D721Med (cell line): ENCODE measurements at regions not wholly inside any gene's neighbourhood (a gene's known extent, or its start where the extent isn't known, plus 50 kb on each side); places are given as distances from the start of the nearest gene placed in this dataset.

Source experiments
- DNase-seq: peaks from one replicate; pipeline ENCODE4 v3.0.0; 2011; ENCODE audit warnings: low spot score; ENCODE audit not compliant: insufficient read length
- FAIRE-seq: peaks from 2 replicates; lab custom pipeline; 2011; peaks lifted over from hg19 to GRCh38; lab: Jason Lieb, UNC
- CTCF ChIP-seq: IDR thresholded peaks from 2 replicates; pipeline ENCODE4 v1.5.1; 2012; ENCODE audit warnings: mild to moderate bottlenecking, control low read depth; ENCODE audit not compliant: insufficient read depth; ENCODE audit errors: missing control alignments

GRCh38 chr2:196249171-196249570 is 77.8 kb upstream of the STK17B start:
- DNase-seq (no peak), FAIRE-seq (no peak)
- no peak for TF ChIP-seq CTCF

- FAIRE-seq (no peak), DNase-seq (no peak)
- no peak for TF ChIP-seq CTCF
Measured at GRCh38 chr2:196249860-196250259, 78.5 kb upstream of the STK17B start.

- no peak for TF ChIP-seq CTCF
- DNase-seq (no peak), FAIRE-seq (no peak)
Measured at GRCh38 chr2:196251132-196251531, 79.8 kb upstream of the STK17B start.

- no peak for DNase-seq
- FAIRE-seq: no peak
- TF ChIP-seq CTCF: no peak
Measured at GRCh38 chr2:196252408-196253115, 81.2 kb upstream of the STK17B start.

- FAIRE-seq: no peak
- no peak for TF ChIP-seq CTCF
- DNase-seq: no peak
Measured at GRCh38 chr2:196253116-196253480, 81.7 kb upstream of the STK17B start.

GRCh38 chr2:196256585-196256984 is 85.2 kb upstream of the STK17B start:
- no peak for DNase-seq
- FAIRE-seq: no peak
- TF ChIP-seq CTCF: no peak

GRCh38 chr2:196257086-196257485 is 85.7 kb upstream of the STK17B start:
- FAIRE-seq (no peak), DNase-seq (no peak)
- TF ChIP-seq CTCF: no peak
